DMS114 treated with DMSO at 0.1 percent for 48 hours (cell line): ENCODE measurements at regions not wholly inside any gene's neighbourhood (a gene's known extent, or its start where the extent isn't known, plus 50 kb on each side); places are given as distances from the start of the nearest gene placed in this dataset.
"Not testable (repeated sequence)": the region's sequence is repeated elsewhere in the genome, so short reads cannot be mapped to it uniquely, and the experiment has no call there.

Source experiments
- DNase-seq: peaks from one replicate; lab custom pipeline; 2025; ENCODE audit not compliant: unreplicated experiment; lab: John Stamatoyannopoulos, UW

- DNase-seq: no peak
Measured at GRCh38 chr12:74241341-74241740, 296.3 kb upstream of the ATXN7L3B start.

GRCh38 chr12:74242088-74242487 lies 295.5 kb upstream of the ATXN7L3B start:
- DNase-seq: no peak

GRCh38 chr12:74245458-74245857 lies 292.2 kb upstream of the ATXN7L3B start:
- no peak for DNase-seq

GRCh38 chr12:74250891-74251290 lies 286.7 kb upstream of the ATXN7L3B start:
- no peak for DNase-seq

- DNase-seq: not testable (repeated sequence)
Measured at GRCh38 chr12:74253826-74254225, 283.8 kb upstream of the ATXN7L3B start.

- no peak for DNase-seq
Measured at GRCh38 chr12:74254784-74255183, 282.9 kb upstream of the ATXN7L3B start.

GRCh38 chr12:74259199-74259598 lies 278.4 kb upstream of the ATXN7L3B start:
- DNase-seq: no peak

- no peak for DNase-seq
Measured at GRCh38 chr12:74264692-74265091, 272.9 kb upstream of the ATXN7L3B start.

- DNase-seq: not testable (repeated sequence)
Measured at GRCh38 chr12:74269355-74269754, 268.3 kb upstream of the ATXN7L3B start.

GRCh38 chr12:74280156-74280655 lies 257.4 kb upstream of the ATXN7L3B start:
- no peak for DNase-seq

- not testable (repeated sequence) for DNase-seq
Measured at GRCh38 chr12:74281401-74282180, 256.0 kb upstream of the ATXN7L3B start.

- no peak for DNase-seq
Measured at GRCh38 chr12:74283646-74284045, 254.0 kb upstream of the ATXN7L3B start.

GRCh38 chr12:74285773-74286172 lies 251.9 kb upstream of the ATXN7L3B start:
- no peak for DNase-seq

GRCh38 chr12:74286254-74286653 lies 251.4 kb upstream of the ATXN7L3B start:
- DNase-seq: no peak

GRCh38 chr12:74292351-74293194 lies 245.1 kb upstream of the ATXN7L3B start:
- no peak for DNase-seq

GRCh38 chr12:74293689-74294131 lies 243.9 kb upstream of the ATXN7L3B start:
- no peak for DNase-seq

- DNase-seq: peak; percentile 31
Measured at GRCh38 chr12:74317078-74317601, 220.5 kb upstream of the ATXN7L3B start.

- DNase-seq: no peak
Measured at GRCh38 chr12:74317741-74318140, 219.9 kb upstream of the ATXN7L3B start.

GRCh38 chr12:74319886-74320285 lies 217.7 kb upstream of the ATXN7L3B start:
- no peak for DNase-seq

GRCh38 chr12:74321381-74321780 lies 216.3 kb upstream of the ATXN7L3B start:
- no peak for DNase-seq

- no peak for DNase-seq
Measured at GRCh38 chr12:74322792-74323191, 214.8 kb upstream of the ATXN7L3B start.

- DNase-seq: no peak
Measured at GRCh38 chr12:74328623-74329022, 209.0 kb upstream of the ATXN7L3B start.
